C4-2B (cell line): ENCODE measurements at regions not wholly inside any gene's neighbourhood (a gene's known extent, or its start where the extent isn't known, plus 50 kb on each side); places are given as distances from the start of the nearest gene placed in this dataset.
A peak's percentile ranks its signal among the peaks of the same experiment; 100 is the strongest.

Experiments
- H3K27ac ChIP-seq: fragments of 450-650 bp; 2 replicates; pipeline ENCODE4 v1.5.1; 2017
- CTCF ChIP-seq: fragments of 450-650 bp; conservative IDR thresholded peaks from 2 replicates; pipeline ENCODE4 v1.5.1; 2017; ENCODE audit warnings: mild to moderate bottlenecking
- ZFX ChIP-seq: fragments of 450-650 bp; IDR thresholded peaks from 2 replicates; pipeline ENCODE4 v1.6.1; 2017

DNA sequence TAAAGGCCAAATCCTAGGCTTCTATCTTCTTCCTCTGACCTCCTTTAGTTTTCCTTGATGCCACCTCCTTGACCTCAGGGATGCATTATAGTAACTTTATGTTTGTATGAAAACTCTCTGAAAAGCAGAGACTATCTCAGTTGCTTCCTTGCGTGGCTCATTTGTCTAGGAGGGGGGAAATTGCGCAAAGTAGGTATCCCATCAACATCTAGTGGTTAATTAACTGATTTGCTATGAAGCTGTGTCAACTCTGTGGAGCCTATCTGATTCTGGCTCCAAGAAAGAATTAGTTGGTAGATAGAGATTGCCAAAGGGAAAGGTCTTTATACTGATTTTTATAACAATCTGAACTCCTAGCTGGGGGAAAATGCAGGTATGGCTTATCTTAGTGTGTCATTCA lies 82.1 kb upstream of the FRY start:
- H3K27ac ChIP-seq = peak overlapping the region; percentile 55; the same call in 1 of the 2 replicates

GRCh38 chr13:31950111-31950815 lies 81.3 kb upstream of the FRY start:
- TF ChIP-seq CTCF (no peak), ZFX (no peak; the same call in 1 of the 2 replicates)
- H3K27ac ChIP-seq = peak overlapping the region; percentile 41; the same call in 1 of the 2 replicates

More for the DNA sequence above, 82.1 kb upstream of the FRY start:
- TF ChIP-seq CTCF (no peak), ZFX (no peak)

GRCh38 chr13:31951215-31951678 lies 80.3 kb upstream of the FRY start:
- peak overlapping the region; percentile 41 for H3K27ac ChIP-seq

DNA sequence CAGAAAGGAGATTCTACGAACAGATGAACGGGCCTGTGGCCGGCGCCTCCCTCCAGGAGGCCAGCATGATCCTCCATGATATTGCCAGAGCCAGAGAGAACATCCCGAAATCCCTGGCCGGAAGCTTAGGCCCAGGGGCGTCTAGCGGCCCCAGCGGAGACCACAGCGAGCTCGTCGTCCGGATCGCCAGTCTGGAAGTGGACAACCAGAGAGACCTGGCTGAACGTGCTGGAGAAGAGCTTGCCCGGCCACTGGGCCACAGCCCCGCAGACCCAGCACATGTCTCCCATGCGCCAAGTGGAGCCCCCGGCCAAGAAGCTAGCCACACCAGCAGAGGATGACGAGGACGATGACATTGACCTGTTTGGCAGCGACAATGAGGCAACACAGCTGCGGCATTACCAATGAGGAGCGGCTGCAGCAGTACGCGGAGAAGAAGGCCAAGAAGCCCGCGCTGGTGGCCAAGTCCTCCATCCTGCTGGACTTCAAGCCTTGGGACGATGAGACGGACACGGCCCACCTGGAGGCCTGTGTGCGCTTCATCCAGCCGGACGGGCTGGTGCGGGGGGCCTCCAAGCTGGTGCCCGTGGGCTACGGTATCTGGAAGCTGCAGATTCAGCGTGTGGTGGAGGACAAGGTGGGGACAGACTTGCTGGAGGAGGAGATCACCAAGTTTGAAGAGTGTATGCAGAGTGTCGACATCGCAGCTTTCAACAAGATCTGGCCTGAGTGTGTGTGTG lies 78.8 kb upstream of the FRY start:
- no peak for TF ChIP-seq ZFX
- TF ChIP-seq CTCF = no peak
- H3K27ac ChIP-seq = no peak overlapping the region

More at GRCh38 chr13:31951215-31951678, 80.3 kb upstream of the FRY start:
- TF ChIP-seq CTCF = no peak
- no peak for TF ChIP-seq ZFX

- H3K27ac ChIP-seq = no peak overlapping the region
- TF ChIP-seq ZFX = no peak
- TF ChIP-seq CTCF = no peak
These were observed 76.5 kb upstream of the FRY start for GRCh38 chr13:31955101-31955500.

- no peak overlapping the region for H3K27ac ChIP-seq
- no peak for TF ChIP-seq CTCF
- TF ChIP-seq ZFX = no peak
These were observed 75.8 kb upstream of the FRY start for GRCh38 chr13:31955741-31956140.
